C4-2B (cell line): ENCODE measurements at regions not wholly inside any gene's neighbourhood (a gene's known extent, or its start where the extent isn't known, plus 50 kb on each side); places are given as distances from the start of the nearest gene placed in this dataset.

ENCODE experiments used
- H3K27ac ChIP-seq: fragments of 450-650 bp; 2 replicates; pipeline ENCODE4 v1.5.1; 2017
- CTCF ChIP-seq: fragments of 450-650 bp; conservative IDR thresholded peaks from 2 replicates; pipeline ENCODE4 v1.5.1; 2017; ENCODE audit warnings: mild to moderate bottlenecking
- ZFX ChIP-seq: fragments of 450-650 bp; IDR thresholded peaks from 2 replicates; pipeline ENCODE4 v1.6.1; 2017

GRCh38 chr11:29538339-29539036 lies 478.3 kb downstream of the KCNA4 start:
- no peak overlapping the region for H3K27ac ChIP-seq
- TF ChIP-seq ZFX (no peak), CTCF (no peak)

GRCh38 chr11:29534836-29535235 lies 482.0 kb downstream of the KCNA4 start:
- TF ChIP-seq CTCF (no peak), ZFX (no peak)
- no peak overlapping the region for H3K27ac ChIP-seq

- TF ChIP-seq CTCF = no peak
- no peak for TF ChIP-seq ZFX
- H3K27ac ChIP-seq = no peak overlapping the region
Observed at GRCh38 chr11:29530961-29531360, 485.9 kb downstream of the KCNA4 start.

DNA sequence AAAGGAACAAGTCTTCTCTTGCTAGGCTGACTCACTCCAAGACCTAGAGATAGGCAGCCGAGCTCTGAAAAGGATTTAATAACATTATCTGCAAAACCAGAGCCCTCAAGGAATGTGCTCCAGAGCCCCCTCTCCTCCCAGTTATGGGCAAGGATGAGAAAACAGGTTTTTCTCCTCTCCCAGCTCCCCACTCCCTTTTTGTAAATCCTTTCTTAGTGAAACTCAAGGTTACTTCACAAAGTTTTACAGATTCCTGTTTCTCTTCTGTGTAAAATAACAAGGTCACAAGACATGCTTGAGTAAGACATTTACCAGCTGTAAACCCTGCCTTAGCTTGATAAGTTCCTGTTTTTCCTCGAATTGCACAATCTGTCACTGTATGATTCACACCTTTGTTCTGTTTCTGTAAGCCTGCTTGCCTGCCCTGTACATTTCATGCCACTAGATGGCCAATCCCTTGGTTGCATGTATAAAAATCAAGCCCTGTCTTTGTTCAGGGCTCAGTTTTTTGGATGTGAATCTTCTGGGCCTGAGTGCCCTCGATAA lies 489.4 kb downstream of the KCNA4 start:
- TF ChIP-seq ZFX (no peak), CTCF (peak; percentile 53)
- no peak overlapping the region for H3K27ac ChIP-seq

- no peak overlapping the region for H3K27ac ChIP-seq
- TF ChIP-seq ZFX = no peak
- TF ChIP-seq CTCF = peak; percentile 43
Observed at GRCh38 chr11:29518389-29519174, 498.2 kb downstream of the KCNA4 start.

GRCh38 chr11:29511394-29511793 lies 505.4 kb downstream of the KCNA4 start:
- no peak overlapping the region for H3K27ac ChIP-seq
- no peak for TF ChIP-seq ZFX
- TF ChIP-seq CTCF = no peak

- no peak overlapping the region for H3K27ac ChIP-seq
Observed at GRCh38 chr11:29507376-29507775, 509.5 kb downstream of the KCNA4 start.

More at GRCh38 chr11:29507376-29507775, 509.5 kb downstream of the KCNA4 start:
- TF ChIP-seq ZFX (no peak), CTCF (no peak)
